ENCODE measurements at regions not wholly inside any gene's neighbourhood (a gene's known extent, or its start where the extent isn't known, plus 50 kb on each side); places are given as distances from the start of the nearest gene placed in this dataset.

GRCh38 chr2:120979921-120980320 is 244.3 kb downstream of the GLI2 start:
- no peak for DNase-seq (ENCODE audit: low read depth, low spot score)
- in situ Hi-C loops (cut with HindIII; ENCODE audit: low pct_unique_long_range_greater_than_20kb, low sequenced_read_pairs) = no loop called here

- DNase-seq (ENCODE audit: low read depth, low spot score) = no peak
- in situ Hi-C loops (cut with HindIII; ENCODE audit: low pct_unique_long_range_greater_than_20kb, low sequenced_read_pairs) = no loop called here
These were observed 245.8 kb downstream of the GLI2 start for GRCh38 chr2:120981443-120981842.

- DNase-seq (ENCODE audit: low read depth, low spot score) = no peak
- in situ Hi-C loops (cut with HindIII; ENCODE audit: low pct_unique_long_range_greater_than_20kb, low sequenced_read_pairs) = no loop called here
These were observed 246.9 kb downstream of the GLI2 start for GRCh38 chr2:120982598-120982997.

GRCh38 chr2:120983344-120983743 is 247.7 kb downstream of the GLI2 start:
- no peak for DNase-seq (ENCODE audit: low read depth, low spot score)
- in situ Hi-C loops (cut with HindIII; ENCODE audit: low pct_unique_long_range_greater_than_20kb, low sequenced_read_pairs) = no loop called here

- in situ Hi-C loops (cut with HindIII; ENCODE audit: low pct_unique_long_range_greater_than_20kb, low sequenced_read_pairs) = no loop called here
- no peak for DNase-seq (ENCODE audit: low read depth, low spot score)
These were observed 248.4 kb downstream of the GLI2 start for GRCh38 chr2:120984046-120984445.

- DNase-seq (ENCODE audit: low read depth, low spot score) = no peak
- in situ Hi-C loops (cut with HindIII; ENCODE audit: low pct_unique_long_range_greater_than_20kb, low sequenced_read_pairs) = no loop called here
These were observed 248.9 kb downstream of the GLI2 start for GRCh38 chr2:120984452-120985173.

GRCh38 chr2:120985174-120985996 is 249.7 kb downstream of the GLI2 start:
- no peak for DNase-seq (ENCODE audit: low read depth, low spot score)
- in situ Hi-C loops (cut with HindIII; ENCODE audit: low pct_unique_long_range_greater_than_20kb, low sequenced_read_pairs) = no loop called here

- in situ Hi-C loops (cut with HindIII; ENCODE audit: low pct_unique_long_range_greater_than_20kb, low sequenced_read_pairs) = no loop called here
- no peak for DNase-seq (ENCODE audit: low read depth, low spot score)
These were observed 250.5 kb downstream of the GLI2 start for GRCh38 chr2:120985997-120986651.

- no peak for DNase-seq (ENCODE audit: low read depth, low spot score)
- in situ Hi-C loops (cut with HindIII; ENCODE audit: low pct_unique_long_range_greater_than_20kb, low sequenced_read_pairs) = no loop called here
These were observed 251.4 kb downstream of the GLI2 start for GRCh38 chr2:120986898-120987650.

- in situ Hi-C loops (cut with HindIII; ENCODE audit: low pct_unique_long_range_greater_than_20kb, low sequenced_read_pairs) = no loop called here
- no peak for DNase-seq (ENCODE audit: low read depth, low spot score)
These were observed 252.5 kb downstream of the GLI2 start for GRCh38 chr2:120988051-120988699.

- in situ Hi-C loops (cut with HindIII; ENCODE audit: low pct_unique_long_range_greater_than_20kb, low sequenced_read_pairs) = no loop called here
- DNase-seq (ENCODE audit: low read depth, low spot score) = no peak
These were observed 253.2 kb downstream of the GLI2 start for GRCh38 chr2:120988700-120989511.

GRCh38 chr2:120989512-120990441 is 254.1 kb downstream of the GLI2 start:
- DNase-seq (ENCODE audit: low read depth, low spot score) = no peak
- in situ Hi-C loops (cut with HindIII; ENCODE audit: low pct_unique_long_range_greater_than_20kb, low sequenced_read_pairs) = no loop called here

- no peak for DNase-seq (ENCODE audit: low read depth, low spot score)
- in situ Hi-C loops (cut with HindIII; ENCODE audit: low pct_unique_long_range_greater_than_20kb, low sequenced_read_pairs) = no loop called here
These were observed 254.8 kb downstream of the GLI2 start for GRCh38 chr2:120990451-120990871.

GRCh38 chr2:120991441-120991840 is 255.8 kb downstream of the GLI2 start:
- in situ Hi-C loops (cut with HindIII; ENCODE audit: low pct_unique_long_range_greater_than_20kb, low sequenced_read_pairs) = no loop called here
- DNase-seq (ENCODE audit: low read depth, low spot score) = no peak

- in situ Hi-C loops (cut with HindIII; ENCODE audit: low pct_unique_long_range_greater_than_20kb, low sequenced_read_pairs) = no loop called here
- DNase-seq (ENCODE audit: low read depth, low spot score) = no peak
These were observed 257.3 kb downstream of the GLI2 start for GRCh38 chr2:120992791-120993555.
